PFSK-1 (cell line): ENCODE measurements at regions not wholly inside any gene's neighbourhood (a gene's known extent, or its start where the extent isn't known, plus 50 kb on each side); places are given as distances from the start of the nearest gene placed in this dataset.

ENCODE experiments used
- POLR2AphosphoS5 ChIP-seq: IDR thresholded peaks from 2 replicates; pipeline ENCODE4 v1.6.1; 2012; ENCODE audit warnings: low read depth, mild to moderate bottlenecking, control low read depth, low read length, moderate library complexity
- TAF1 ChIP-seq: IDR thresholded peaks from 2 replicates; pipeline ENCODE4 v1.6.1; 2012; ENCODE audit warnings: low read length, control low read depth, borderline replicate concordance; ENCODE audit not compliant: insufficient read depth
- TF ChIP-seq, protein P1 (sequence below), 2 experiments: IDR thresholded peaks; 2 replicates each; pipeline versions ENCODE4 v1.6.1 to v1.8.0; 2011 to 2012; ENCODE audit warnings: low read depth in 2 of 2, low read length in 2 of 2, control low read depth in 1 of 2, inconsistent platforms in 1 of 2, mild to moderate bottlenecking in 1 of 2, moderate library complexity in 1 of 2; ENCODE audit not compliant: insufficient read depth in 1 of 2

GRCh38 chrX:131841496-131842437, 181.3 kb upstream of the STK26 start:
- TF ChIP-seq, protein P1, sequence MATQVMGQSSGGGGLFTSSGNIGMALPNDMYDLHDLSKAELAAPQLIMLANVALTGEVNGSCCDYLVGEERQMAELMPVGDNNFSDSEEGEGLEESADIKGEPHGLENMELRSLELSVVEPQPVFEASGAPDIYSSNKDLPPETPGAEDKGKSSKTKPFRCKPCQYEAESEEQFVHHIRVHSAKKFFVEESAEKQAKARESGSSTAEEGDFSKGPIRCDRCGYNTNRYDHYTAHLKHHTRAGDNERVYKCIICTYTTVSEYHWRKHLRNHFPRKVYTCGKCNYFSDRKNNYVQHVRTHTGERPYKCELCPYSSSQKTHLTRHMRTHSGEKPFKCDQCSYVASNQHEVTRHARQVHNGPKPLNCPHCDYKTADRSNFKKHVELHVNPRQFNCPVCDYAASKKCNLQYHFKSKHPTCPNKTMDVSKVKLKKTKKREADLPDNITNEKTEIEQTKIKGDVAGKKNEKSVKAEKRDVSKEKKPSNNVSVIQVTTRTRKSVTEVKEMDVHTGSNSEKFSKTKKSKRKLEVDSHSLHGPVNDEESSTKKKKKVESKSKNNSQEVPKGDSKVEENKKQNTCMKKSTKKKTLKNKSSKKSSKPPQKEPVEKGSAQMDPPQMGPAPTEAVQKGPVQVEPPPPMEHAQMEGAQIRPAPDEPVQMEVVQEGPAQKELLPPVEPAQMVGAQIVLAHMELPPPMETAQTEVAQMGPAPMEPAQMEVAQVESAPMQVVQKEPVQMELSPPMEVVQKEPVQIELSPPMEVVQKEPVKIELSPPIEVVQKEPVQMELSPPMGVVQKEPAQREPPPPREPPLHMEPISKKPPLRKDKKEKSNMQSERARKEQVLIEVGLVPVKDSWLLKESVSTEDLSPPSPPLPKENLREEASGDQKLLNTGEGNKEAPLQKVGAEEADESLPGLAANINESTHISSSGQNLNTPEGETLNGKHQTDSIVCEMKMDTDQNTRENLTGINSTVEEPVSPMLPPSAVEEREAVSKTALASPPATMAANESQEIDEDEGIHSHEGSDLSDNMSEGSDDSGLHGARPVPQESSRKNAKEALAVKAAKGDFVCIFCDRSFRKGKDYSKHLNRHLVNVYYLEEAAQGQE (IDR thresholded peaks at IDR 0.05; ENCODE audit: insufficient read depth in 1 of 2, low read depth in 2 of 2, low read length in 2 of 2): no peak
- TF ChIP-seq POLR2AphosphoS5: no peak
- TF ChIP-seq TAF1: no peak
